Hematopoietic multipotent progenitor cell treated with erythropoietin and hydrocortisone succinate and interleukin-3 and kit ligand, for 8 days (in vitro differentiated cells): ENCODE measurements at regions not wholly inside any gene's neighbourhood (a gene's known extent, or its start where the extent isn't known, plus 50 kb on each side); places are given as distances from the start of the nearest gene placed in this dataset.

Experiments used
- DNase-seq: peaks from one replicate; pipeline ENCODE4 v3.0.0-alpha.2; 2015

DNA sequence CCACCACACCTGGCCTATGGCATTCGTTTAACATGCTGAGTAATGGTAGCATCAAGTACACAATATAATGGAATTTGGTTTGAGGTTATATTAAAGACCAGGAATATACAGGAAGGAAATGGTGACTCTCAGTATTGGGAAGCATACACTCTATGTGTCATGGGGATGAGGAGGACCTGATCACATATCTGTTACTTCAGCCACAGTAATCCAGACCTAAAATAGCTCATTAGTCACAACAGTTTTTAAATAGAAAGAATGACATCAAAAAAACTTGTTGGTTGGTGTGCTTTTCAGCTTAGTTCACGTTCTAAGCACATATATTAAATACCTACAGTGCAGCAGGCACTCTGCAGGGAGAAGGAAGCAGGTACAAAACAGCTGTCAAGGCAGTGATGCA is 52.5 kb upstream of the ATP2C1 start:
- DNase-seq, result no peak

DNA sequence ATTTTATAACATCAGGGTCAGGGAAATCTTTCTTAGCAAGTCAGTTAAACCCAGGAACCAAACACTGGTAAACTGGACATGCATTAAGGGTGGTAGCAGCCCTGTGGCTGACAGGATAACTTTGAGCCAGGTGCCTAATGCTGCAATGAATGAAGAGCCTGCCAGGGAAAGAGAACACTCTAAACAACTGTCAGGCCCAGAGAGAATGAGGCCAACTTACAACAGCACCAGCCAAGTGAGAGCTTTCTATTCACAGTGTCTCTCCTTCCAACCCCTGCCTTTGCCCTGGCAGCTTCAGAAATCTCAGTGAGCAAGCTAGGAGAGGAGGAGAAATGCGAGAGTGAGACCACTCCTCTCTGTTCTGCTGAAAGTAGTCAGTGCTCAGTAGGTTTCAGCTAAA is 50.4 kb upstream of the ATP2C1 start:
- DNase-seq, result no peak
